ENCODE measurements at regions not wholly inside any gene's neighbourhood (a gene's known extent, or its start where the extent isn't known, plus 50 kb on each side); places are given as distances from the start of the nearest gene placed in this dataset.
"Not testable (repeated sequence)": the region's sequence is repeated elsewhere in the genome, so short reads cannot be mapped to it uniquely, and the experiment has no call there.

DNA sequence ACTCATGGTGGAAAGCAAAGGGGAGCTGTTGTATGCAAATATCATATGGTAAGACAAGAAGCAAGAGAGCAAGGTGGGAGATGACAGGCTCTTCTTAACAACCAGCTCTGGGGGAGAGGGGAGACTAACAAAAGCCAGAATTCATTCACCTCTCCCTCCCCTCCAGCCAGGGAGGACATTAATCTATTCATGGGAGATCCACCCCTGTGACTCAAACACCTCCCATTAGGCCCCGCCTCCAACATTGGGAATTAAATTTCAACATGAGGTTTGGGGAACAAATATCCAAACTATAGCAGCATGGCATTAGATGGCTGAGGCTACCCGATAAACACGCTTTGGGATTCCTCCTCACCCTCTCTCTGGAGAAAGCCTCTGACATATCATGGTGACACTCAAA, 210.6 kb downstream of the RHOU start:
- DNase-seq = no peak

DNA sequence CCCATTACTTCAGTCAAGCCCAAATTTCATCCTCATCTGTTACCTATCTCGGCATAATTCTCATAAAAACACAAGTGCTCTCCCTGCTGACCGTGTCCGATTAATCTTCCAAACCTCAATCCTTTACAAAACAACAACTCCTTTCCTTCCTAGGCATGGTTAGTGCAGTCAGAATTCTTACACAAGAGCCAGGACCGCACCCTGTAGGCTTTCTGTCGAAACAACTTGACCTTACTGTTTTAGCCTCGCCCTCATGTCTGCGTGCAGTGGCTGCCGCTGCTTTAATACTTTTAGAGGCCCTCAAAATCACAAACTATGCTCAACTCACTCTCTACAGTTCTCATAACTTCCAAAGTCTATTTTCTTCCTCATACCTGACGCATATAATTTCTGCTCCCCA, 214.3 kb downstream of the RHOU start:
- not testable (repeated sequence) for DNase-seq

DNA sequence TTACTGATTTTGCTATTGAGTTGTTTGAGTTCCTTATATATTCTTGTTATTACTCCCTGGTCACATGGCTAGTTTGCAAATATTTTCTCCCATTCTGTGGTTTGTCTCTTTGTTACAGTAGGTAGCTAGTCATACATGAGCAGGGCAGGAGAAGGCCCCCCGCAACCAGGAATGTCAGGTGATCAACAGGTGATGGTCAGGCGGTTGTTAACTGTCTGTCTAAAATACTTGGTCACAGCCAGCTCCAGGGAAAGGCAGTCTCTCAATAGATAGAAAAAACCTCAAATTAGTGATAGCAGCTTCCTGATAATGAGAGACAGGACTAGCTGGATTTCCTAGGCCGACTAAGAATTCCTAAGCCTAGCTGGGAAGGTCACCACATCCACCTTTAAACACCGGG, 217.9 kb downstream of the RHOU start:
- no peak for DNase-seq

DNA sequence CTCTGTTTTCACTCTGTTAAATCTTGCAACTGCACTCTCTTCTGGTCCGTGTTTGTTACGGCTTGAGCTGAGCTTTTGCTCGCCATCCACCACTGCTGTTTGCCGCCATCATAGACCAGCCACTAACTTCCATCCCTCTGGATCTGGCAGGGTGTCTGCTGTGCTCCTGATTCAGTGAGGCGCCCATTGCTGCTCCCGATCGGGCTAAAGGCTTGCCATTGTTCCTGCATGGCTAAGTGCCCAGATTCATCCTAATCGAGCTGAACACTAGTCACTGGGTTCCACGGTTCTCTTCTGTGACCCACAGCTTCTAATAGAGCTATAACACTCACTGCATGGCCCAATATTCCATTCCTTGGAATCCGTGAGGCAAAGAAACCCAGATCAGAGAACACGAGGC, 218.5 kb downstream of the RHOU start:
- not testable (repeated sequence) for DNase-seq

DNA sequence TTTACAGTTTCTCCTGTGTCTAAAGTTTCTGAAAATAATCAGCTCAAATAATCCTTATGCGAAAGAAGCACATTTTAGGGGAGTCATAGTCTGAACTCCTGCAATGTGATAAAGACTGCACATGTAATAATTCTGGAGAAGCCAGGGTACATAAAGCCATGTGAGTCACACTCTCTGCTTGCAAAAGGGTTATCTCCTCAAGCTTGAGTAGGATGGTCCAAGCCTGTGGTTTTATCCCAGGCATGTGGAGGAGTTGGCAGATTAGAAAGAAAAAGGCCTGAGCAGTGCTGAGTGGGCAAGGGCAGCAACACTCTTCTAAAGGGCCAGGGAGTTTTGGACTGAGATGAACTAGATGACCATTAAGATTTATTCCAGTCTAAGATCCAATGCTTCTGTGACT, 220.4 kb downstream of the RHOU start:
- peak; percentile 84 for DNase-seq

DNA sequence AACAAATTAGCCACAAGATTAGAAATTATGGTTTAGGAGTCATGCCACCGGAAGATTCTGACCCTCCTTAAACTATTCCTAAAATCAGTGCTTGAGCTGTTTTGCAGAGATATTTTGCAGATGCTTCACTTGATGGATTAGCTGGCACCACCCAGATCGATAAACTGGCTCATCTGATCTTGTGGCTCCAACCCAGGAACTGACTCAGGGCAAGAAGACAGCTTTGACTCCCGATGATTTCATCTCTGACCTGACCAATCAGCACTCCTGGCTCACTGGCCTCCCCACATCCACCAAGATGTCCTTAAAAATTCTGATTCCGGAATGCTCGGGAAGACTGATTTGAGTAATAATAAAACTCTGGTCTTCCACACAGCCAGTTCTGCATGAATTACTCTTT, 221.6 kb downstream of the RHOU start:
- DNase-seq = no peak

DNA sequence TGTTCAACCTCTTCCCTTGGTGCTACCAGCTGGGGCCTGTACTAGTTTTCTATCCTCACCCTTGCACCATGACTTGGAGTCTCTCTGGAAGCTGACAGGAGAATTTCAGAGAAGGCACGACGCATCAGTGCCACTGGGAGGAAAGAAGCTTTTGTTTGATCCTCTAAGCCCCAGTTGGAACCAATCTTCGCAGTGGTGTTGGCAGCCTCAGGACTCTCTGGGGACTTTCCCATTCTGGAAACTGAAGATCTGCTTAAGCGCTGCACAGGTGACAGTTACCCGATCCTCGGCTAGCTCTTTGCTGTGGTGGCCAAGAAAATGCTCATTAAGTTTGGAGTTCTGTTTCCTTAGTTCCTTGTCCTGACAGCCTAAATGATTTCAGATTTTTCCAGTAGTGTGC, 222.3 kb downstream of the RHOU start:
- no peak for DNase-seq

DNA sequence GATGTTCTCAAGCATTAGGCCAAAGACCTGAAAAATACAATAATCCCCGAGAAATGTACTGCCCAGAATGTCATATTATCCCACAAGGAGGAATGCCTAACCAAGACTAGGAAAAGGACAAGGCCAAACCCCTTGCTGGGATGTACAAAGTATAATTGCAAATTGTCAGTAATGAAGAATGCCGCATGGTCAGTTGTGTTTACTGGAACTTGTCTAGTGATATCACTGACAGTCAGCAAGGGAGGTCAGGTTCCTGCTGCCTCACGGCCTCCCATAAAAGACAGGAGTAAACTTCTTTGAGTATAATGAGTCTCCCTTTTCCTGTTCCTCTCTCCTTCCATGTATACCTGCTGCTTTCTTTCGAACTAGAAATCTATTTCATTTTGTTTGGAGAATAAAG, 222.8 kb downstream of the RHOU start:
- no peak for DNase-seq

DNA sequence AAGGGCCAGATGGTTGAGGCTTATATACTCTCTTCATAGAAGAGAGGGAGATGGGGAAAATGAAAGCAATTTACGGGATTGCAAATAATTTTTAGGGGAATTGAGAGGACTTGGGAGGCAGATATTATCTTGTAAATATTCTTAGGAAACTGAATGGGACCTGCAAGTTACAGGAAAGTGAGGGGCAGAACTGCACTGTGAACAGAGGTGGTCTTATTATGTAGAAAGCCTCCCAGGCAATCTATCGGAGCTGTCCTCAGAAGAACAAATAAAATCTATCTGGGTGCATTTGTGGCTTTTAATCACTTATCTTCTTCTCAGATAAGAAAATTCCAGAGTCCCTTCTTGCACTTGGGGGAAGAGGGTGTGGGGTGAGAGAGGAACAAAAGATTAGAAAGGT, 223.5 kb downstream of the RHOU start:
- no peak for DNase-seq

DNA sequence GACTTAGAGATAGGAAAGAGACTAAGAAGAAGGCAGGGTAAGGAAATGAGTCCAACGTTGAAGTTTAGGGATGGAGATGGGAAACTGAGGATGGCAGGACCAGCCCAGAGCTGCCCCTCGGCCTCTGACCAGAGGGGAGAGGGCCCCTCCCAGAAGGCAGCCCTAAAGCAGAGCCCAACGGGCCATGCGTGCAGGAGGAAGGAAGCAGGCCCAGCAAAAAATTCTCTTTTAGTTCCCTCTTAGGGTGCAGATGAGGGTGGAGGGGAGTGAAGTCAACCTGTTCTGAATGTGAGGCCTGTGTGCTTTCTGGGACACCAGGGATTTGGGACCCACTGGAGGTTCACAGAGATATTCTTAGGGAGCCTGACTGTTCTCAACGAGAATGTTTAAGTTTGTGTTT, 225.4 kb downstream of the RHOU start:
- DNase-seq = no peak

DNA sequence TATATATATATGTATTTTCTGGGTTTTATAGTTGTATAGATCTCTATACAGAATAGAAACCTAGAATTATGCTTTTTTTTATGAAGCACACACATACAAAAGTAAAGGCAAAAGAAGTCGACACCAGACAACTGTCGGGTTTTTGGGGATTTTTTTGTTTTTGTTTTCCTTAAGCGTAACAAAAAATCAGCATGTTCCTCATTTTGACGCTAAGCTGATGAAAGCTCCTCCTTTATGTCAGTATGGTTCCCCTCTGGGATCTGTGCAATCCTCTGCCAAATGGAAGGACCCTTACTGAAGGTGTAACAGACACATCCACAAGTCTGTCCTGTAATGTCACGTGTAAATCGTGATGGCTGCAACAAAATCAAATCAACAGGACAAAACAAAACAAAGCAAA, 226.2 kb downstream of the RHOU start:
- DNase-seq = no peak

DNA sequence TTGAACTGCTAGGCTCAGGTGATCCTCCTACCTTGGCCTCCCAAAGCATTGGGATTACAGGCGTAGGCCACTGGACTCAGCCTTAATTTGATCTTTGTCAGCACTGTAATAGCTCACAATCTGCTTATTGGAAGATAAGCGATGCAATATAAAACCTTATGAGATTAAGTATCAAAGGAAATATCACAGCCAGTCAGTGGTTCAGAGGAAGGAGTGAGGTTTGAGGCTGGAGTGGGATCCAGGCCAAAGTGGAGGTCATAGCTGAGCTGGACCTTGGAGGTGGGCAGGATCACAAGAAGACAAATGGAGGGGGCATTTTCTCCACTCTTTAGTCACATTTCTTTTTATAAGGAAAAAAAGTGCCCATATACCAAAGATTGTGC, 228.5 kb downstream of the RHOU start:
- no peak for DNase-seq

DNA sequence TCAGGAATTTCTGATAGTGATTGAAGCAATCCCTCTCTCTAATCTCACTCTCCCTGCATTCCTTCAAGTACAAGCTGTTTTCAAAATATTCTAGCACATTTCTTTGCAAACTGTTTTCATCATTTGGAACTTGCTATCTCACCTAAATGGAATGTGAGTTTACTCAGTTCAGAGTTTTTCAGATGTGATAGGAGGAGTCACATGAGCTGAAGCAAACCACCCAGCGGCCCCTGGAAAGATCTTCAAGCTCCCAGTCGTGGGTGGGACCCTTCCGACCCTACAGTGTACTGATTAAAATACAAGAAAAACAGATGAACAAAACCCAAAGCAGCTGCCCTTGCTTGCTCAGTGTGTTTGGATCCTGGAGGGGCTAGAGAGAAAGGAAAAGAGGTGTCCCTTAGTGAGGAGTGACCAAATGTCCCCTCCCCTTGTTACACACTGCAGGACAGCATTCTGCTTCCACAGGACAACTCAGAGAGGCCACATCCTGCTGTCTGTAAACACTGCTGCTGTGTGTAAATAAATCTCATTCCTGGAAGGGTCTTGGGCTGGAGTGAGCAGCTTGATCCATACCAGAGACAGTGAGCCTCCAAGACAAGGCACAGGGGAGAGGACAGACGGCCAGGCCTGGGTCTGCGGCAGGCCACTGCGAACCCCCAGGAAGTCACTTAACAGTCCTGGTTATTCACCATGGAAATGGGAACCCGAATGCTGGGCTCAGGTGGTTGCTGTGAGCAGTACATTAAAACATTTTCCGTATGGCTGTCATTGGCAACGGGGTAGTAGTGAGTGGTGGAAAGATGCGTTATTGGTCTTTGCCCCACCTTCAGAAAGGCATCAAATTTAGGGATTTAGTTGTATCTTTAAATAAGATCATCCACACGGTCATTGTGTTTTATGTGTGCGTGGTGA, 229.2 kb downstream of the RHOU start:
- no peak for DNase-seq

DNA sequence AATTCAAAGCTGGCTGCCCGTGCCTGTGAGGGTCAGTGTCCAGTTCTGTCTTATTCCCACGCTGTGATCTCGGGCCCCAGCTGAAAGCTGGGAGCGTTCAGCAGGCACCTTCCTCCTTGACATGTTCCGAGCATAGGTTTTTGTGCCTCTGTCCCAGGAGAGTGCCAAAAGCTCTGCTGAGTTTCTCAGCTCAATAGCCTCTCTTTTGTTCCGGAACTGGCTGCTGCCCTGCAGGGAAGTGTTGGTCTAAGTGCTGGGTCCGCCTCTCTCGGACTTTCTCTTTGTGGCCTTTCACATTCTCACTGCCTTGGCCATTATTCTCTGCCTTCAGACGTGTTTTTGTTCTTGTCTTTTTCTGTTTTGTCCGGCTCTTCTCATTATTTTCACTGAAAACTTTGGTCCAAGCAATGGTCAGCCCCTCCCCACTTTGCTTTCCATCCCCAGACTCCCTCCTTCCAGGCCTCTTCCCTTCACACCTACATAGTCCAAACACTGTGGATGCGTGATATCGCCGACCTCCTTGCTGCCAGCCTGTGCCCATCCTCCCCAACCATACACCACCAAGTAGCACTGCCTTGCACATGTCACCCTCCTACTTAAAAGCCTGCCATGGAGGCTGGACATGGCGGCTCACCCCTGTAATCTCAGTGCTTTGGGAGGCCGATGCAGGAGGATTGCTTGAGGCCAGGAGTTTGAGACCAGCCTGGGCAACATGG, 233.8 kb downstream of the RHOU start:
- DNase-seq = no peak

DNA sequence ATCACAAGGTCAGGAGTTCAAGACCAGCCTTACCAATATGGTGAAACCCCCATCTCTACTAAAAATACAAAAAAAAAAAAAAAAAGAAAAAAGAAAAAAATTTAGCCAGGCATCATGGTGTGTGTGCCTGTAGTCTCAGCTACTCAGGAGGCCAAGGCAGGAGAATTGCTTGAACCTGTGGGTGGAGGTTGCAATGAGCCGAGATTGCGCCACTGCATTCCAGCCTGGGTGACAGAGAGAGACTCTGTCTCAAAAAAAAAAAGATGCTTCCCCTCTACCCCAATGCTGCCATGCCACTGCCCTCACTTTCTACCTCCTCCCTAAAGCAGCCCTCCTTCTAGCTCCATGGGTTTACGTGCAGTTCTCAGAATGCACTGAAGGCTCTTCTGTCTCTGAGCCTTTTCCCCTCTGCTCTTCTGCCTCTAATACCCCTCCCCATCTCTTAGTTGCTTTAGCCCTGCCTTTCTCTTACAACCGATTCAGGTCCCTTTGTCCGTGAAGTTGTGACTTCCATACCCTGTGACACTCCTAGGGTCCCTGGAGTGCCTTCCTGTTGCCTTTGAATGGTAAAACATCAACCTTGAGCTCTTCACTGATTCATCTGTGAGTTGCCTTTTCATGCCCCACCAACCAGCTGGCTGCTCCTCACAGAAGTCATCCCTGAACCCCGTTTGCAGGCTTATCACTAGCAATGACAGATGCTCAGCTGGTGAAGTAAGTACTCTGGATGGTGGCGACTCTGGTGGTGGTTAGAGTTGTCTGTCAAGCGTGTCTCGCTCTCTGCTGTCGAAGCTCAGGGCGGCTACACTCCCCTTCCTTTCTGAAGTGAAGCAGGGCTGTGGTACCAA, 234.9 kb downstream of the RHOU start:
- DNase-seq = no peak

DNA sequence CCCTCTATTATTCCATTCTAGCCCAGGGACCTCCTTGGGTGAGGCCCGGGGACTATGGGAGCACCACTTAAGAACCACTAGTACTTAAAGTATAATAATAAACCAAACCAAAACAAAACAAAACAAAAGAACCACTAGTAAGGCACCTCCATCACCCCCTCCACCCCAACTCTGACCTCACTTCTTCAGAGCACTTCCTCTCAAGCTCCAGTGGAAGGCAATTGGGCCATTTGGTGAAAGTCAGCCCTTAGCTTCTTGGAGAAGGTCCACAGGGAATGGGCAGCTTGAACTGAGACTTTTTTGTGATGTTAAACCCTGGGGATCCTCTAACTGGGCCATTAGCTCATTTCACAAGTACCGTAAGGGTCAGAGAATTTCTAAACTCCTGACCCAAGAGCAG, 237.3 kb downstream of the RHOU start:
- DNase-seq = no peak

DNA sequence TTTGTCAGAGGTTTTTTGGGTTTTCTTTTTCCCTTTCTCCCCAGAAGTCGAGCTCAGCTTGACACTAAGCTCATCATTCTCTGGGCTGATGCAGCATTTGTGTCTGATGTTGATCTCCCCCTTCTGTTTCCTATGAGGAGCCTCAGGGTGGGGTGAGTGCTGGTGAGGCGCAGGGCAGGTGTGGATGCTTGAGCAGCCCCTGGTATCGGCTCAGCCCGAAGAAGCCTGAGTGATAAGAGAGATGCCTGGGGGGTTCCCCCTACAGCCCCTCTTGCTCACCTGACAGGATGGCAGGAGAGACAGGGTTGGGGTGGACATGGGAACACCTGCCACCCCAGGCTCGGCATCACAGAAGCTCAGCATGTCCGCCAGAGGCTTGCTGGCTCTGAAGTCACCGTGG, 239.0 kb downstream of the RHOU start:
- DNase-seq = no peak

DNA sequence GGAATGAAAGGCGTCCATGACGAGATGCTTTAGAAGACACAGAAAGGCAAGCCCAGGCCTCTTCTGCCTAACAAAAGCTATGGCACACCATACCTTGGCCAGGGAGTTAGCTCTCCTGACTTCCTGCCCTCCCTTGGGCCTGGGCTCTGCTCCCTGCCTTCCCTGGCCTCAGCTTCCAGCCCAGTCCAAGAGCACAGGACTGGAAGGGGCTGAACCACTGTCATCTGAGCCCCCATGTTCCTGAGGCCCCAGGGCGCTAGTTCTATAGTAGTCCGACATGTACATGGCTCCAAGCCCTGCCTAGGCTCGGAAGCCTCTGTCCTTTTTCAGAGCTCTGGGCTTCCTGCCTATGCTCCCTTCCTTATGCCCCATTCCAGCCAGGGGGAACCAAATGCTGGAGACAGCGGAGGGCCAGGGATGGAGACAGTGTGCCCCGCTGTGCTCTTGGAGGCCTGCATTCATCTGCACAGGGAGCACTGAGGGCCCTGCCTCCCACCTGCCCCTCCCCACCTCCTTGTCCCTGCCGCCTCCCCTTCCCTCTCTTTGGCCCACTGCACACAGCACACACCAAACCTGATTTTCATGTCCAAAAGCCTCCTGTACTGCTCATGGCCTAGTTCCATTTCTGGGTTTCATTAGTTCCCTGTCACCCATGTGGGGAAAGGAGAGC, 240.1 kb downstream of the RHOU start:
- DNase-seq = no peak

DNA sequence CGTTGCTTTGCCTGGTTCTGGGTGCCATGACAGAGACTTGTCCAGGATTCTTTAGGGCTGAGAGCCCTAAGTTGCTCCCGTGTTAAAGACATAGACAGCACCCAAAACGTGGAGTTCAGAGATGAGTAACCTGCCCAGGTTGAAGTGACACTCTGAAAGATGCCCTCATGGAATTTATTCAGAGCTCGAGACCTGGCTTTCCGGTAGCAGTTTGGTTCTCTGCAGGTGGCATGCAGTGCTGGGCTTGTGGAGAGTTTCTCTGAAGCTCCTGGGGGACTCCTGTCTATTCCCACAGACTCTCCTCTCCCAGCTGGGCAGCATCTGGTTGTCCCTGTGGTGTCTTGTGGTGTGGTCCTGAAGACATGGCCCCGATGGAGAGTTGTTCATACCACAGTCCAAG, 241.0 kb downstream of the RHOU start:
- no peak for DNase-seq

DNA sequence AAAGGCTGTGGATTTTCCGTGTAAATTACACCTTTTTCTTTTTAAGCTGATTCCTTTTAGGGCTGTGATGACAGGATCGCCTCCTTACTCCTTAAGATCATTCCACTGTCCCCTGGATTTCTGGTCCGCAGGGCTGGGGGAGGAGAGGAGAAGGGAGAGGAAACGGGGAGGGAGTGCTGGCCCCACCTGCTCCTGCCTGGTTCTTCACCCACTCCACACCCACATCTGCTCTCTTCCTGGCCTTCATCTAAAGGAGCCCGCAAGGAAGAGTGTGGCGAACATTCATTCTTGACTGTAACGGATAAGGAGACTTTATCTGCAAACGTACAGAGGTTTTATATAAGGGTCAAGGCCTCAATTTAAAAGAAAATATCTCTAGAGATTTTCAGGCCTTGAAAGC, 242.0 kb downstream of the RHOU start:
- no peak for DNase-seq

DNA sequence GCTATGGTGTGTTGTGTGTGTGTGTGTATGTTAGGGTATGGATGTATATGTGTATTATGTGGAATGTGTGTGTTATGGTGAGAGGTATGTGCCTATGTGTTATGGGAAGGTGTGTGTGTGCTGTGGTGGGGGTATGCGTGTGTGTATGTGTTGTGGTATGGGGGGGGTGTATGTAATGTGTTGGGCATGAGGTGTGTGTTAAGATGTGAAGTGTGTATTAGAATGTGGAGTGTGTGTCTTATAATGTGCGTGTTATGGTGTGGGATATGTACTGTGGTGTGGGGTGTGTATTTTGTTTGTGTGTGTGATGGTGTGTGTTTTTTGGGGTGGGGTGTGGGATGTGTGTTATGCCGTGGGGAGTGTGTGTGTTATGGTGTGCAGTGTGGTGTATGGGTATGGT, 242.5 kb downstream of the RHOU start:
- DNase-seq = no peak

DNA sequence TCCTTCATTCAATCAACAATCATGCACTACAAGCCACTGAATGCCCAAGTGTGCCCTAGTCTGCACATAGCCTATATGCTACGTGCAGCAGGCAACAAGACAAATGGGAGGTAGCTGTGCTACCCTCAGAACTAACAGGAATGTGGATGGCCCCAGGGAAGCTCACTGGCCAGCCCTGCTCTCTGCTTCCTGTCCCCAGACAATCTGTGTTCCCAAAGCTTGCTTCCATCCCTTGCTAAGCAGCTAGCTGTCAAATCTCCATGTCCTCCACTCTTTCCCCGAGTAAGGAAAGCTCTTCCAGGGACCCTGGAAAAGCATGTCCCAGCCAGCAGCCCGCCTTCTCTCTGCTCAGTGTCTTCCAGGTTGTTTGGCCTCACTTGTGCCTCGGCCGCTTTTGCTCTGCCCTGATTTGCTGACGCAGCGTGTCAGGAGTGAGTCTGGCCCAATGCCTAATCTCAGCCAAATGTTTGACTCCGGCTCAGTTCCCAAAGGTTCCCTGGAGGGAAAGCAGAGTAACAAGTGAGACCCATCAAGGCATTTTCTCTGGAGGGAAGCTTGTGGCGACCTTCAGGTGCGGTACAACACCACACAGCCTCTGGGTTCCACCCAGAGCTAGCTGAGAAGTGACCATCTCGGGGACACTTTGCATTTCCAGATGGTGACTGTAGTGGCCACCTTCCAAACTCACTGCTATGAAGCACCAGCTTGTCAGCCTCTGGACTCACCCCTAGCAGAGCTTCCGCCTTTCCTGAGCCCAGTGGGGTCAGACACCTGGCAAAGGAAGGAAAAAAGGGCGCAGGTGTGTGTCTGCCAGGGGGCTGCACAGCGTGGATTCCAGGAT, 243.4 kb downstream of the RHOU start:
- no peak for DNase-seq
